ENCODE measurements at regions not wholly inside any gene's neighbourhood (a gene's known extent, or its start where the extent isn't known, plus 50 kb on each side); places are given as distances from the start of the nearest gene placed in this dataset.

DNA sequence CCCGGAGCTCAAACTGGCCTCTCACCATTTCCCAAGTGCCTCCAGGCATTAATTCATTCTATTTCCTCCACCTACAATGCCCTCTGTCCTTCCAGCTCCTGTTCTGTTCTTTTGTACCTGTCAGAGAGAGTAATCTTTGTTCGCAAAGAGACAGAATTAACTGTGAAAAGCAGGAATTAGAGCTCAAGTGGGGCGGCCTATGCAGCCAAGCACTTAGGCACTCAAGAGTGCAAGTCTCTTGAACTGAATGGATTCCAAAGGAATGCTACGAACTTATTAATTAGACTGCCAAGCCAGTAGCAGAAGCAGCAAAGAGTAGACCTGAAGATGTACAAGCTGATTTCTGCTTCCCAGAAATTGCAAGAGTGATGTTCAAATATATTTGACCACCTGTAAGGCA lies 338.3 kb upstream of the AUTS2 start:
- ATAC-seq (no peak), FAIRE-seq (no peak), DNase-seq (no peak)
- Histone ChIP-seq H3K9me3 (no peaks in the 10 kb centered on the region), H3K27me3 (no peaks in the 10 kb centered on the region), H3K4me3 (no peak overlapping the region), H3K4me1 (no peaks in the 10 kb centered on the region), H3K27ac (no peak overlapping the region), H3K36me3 (no peaks in the 10 kb centered on the region)
- 81 to 88% methylated on average over 4 of the region's 4 CpGs for WGBS, 2 donors
- TF ChIP-seq, protein P1, sequence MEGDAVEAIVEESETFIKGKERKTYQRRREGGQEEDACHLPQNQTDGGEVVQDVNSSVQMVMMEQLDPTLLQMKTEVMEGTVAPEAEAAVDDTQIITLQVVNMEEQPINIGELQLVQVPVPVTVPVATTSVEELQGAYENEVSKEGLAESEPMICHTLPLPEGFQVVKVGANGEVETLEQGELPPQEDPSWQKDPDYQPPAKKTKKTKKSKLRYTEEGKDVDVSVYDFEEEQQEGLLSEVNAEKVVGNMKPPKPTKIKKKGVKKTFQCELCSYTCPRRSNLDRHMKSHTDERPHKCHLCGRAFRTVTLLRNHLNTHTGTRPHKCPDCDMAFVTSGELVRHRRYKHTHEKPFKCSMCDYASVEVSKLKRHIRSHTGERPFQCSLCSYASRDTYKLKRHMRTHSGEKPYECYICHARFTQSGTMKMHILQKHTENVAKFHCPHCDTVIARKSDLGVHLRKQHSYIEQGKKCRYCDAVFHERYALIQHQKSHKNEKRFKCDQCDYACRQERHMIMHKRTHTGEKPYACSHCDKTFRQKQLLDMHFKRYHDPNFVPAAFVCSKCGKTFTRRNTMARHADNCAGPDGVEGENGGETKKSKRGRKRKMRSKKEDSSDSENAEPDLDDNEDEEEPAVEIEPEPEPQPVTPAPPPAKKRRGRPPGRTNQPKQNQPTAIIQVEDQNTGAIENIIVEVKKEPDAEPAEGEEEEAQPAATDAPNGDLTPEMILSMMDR (IDR thresholded peaks at IDR 0.05): no peak
- intact Hi-C loops (cut with DNase I): no loop called here

DNA sequence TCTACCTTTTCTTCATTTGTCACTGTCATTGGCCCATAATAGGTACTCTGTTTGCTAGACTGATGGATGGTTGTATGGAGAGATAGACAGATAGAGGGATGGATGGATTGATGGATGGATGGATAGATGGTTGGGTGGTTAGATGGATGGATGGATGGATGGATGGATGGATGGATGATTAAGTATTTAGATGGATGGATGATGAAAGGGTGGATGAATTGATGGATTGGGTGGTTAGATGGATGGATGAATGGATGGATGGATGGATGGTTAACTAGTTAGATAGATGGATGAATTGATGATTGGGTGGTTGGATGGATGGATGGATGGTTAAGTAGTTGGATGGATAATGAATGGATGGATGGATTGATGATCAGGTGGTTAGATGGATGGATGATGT lies 334.7 kb upstream of the AUTS2 start:
- TF ChIP-seq, protein P1 (IDR thresholded peaks at IDR 0.05): no peak
- no peaks in the 10 kb centered on the region for H3K36me3 ChIP-seq
- ATAC-seq: no peak
- no peaks in the 10 kb centered on the region for H3K4me1 ChIP-seq
- H3K27ac ChIP-seq: no peak overlapping the region
- H3K9me3 ChIP-seq: no peaks in the 10 kb centered on the region
- DNase-seq: no peak
- no peak for FAIRE-seq
- H3K27me3 ChIP-seq: no peaks in the 10 kb centered on the region
- no peak overlapping the region for H3K4me3 ChIP-seq
- intact Hi-C loops (cut with DNase I): no loop called here

DNA sequence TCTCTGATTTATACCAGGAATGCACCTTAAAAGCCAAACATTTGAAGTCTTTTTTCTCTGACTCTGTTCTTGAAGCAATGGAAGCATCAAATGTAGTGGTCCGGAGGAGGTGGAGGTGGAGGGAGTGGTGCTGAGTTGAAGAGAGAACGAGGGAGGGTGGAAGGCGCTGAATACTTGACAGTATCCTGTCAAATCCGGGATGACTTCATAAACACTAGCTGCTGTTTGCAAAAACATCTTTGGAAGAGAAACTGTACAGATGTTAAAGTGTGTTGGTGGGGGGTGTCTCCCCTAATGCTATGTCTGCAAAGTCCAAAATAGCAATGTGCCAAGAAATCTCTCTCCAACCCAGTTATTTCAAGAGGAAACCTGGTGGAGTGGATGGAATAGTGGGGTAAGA lies 328.5 kb upstream of the AUTS2 start:
- WGBS, 2 donors: 65 to 70% methylated on average over 4 of the region's 4 CpGs
- no peak for FAIRE-seq
- Histone ChIP-seq H3K27me3 (no peaks in the 10 kb centered on the region), H3K4me1 (no peaks in the 10 kb centered on the region), H3K9me3 (no peaks in the 10 kb centered on the region), H3K4me3 (no peak overlapping the region), H3K36me3 (no peaks in the 10 kb centered on the region), H3K27ac (no peak overlapping the region)
- intact Hi-C loops (cut with DNase I): no loop called here
- no peak for ATAC-seq
- TF ChIP-seq, protein P1 (IDR thresholded peaks at IDR 0.05): no peak
- no peak for DNase-seq

DNA sequence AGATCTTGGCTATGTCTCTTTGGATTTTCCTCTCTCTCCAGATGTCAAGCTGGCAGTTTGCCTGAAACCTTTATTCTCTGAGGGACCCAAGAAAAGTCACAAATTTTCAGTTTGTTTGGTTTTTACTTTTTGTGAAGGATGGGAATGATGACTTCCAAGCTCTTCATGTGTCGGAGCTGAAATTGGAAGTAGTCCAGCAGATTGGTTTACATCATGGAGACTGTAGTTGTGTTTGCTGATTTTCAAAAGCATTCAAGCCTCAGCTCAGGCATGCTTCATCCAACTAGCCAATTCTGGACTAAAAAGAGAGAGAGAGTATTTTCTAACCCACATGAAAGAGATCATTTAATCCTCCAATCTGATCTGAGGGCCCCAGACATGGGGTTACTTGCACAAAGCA lies 326.2 kb upstream of the AUTS2 start:
- Histone ChIP-seq H3K4me3 (no peak overlapping the region), H3K27ac (no peak overlapping the region), H3K9me3 (no peaks in the 10 kb centered on the region), H3K27me3 (no peaks in the 10 kb centered on the region), H3K36me3 (no peaks in the 10 kb centered on the region), H3K4me1 (no peaks in the 10 kb centered on the region)
- WGBS, 2 donors: 61 to 78% methylated on average over 1 of the region's 1 CpG
- FAIRE-seq (no peak), DNase-seq (no peak), ATAC-seq (no peak)
- intact Hi-C loops (cut with DNase I): no loop called here
- TF ChIP-seq, protein P1 (IDR thresholded peaks at IDR 0.05): no peak

DNA sequence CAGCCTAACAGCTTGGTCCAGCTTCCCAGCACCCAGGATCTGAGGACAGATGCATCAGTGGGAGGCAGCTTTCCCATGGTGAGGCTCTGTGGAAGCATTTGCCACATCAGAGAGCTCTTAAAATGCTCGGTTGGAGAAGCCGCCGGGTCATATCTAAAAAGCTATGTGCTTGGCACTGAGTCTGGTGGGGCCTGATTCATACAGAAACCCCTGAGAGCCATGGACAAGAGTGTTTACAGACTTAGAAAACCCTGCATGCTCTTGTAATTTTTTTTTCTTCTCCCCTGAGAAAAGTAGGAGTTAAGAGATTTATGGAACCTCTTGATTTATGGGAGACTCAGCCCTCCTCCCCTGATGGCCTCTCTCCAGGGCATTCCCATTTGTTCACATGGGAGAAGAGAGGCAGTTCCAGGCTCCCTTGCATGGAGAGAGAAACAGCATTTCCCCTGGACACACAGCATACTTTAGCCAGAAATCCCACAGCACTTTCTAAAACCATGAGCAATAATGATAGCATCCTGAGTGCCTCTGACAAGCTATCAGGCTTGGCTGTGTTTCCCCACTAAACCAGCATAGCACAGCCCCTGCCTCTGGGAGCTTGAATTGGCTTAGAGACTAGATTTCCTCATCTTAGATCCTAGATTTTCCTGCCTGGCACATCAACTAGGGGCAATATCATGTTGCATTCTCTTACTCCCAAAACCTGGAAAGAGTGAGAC lies 322.1 kb upstream of the AUTS2 start:
- FAIRE-seq: no peak
- no peaks in the 10 kb centered on the region for H3K36me3 ChIP-seq
- no peak overlapping the region for H3K4me3 ChIP-seq
- no peak overlapping the region for H3K27ac ChIP-seq
- H3K4me1 ChIP-seq: no peaks in the 10 kb centered on the region
- intact Hi-C loops (cut with DNase I): no loop called here
- 71 to 82% methylated on average over 3 of the region's 3 CpGs for WGBS, 2 donors
- peak in 1 of 4 donors; percentile 38 for ATAC-seq
- no peak for DNase-seq
- no peaks in the 10 kb centered on the region for H3K9me3 ChIP-seq
- TF ChIP-seq, protein P1 (IDR thresholded peaks at IDR 0.05): no peak
- no peaks in the 10 kb centered on the region for H3K27me3 ChIP-seq

All from pancreas (tissue), 10 donors.